ENCODE measurements at regions not wholly inside any gene's neighbourhood (a gene's known extent, or its start where the extent isn't known, plus 50 kb on each side); places are given as distances from the start of the nearest gene placed in this dataset.

GRCh38 chr6:97820400-97820799, 537.4 kb upstream of the MMS22L start:
- FAIRE-seq: no peak

GRCh38 chr6:97822632-97823031, 539.6 kb upstream of the MMS22L start:
- FAIRE-seq: no peak

GRCh38 chr6:97841763-97842162, 558.7 kb upstream of the MMS22L start:
- FAIRE-seq: no peak

- FAIRE-seq: no peak
Measured at GRCh38 chr6:97842521-97842920, 559.5 kb upstream of the MMS22L start.

GRCh38 chr6:97849390-97849789, 566.4 kb upstream of the MMS22L start:
- no peak for FAIRE-seq

GRCh38 chr6:97850458-97851212, 567.6 kb upstream of the MMS22L start:
- no peak for FAIRE-seq

GRCh38 chr6:97863697-97864096, 580.7 kb upstream of the MMS22L start:
- no peak for FAIRE-seq

GRCh38 chr6:97864366-97864765, 581.4 kb upstream of the MMS22L start:
- FAIRE-seq: no peak

- no peak for FAIRE-seq
Measured at GRCh38 chr6:97864826-97865225, 581.8 kb upstream of the MMS22L start.

- FAIRE-seq: no peak
Measured at GRCh38 chr6:97865612-97866011, 582.6 kb upstream of the MMS22L start.

GRCh38 chr6:97866616-97867015, 583.6 kb upstream of the MMS22L start:
- FAIRE-seq: no peak

GRCh38 chr6:97867177-97867576, 584.2 kb upstream of the MMS22L start:
- no peak for FAIRE-seq

GRCh38 chr6:97870273-97870672, 587.3 kb upstream of the MMS22L start:
- FAIRE-seq: no peak

- FAIRE-seq: no peak
Measured at GRCh38 chr6:97876711-97877110, 593.7 kb upstream of the MMS22L start.

GRCh38 chr6:97882755-97883154, 599.7 kb upstream of the MMS22L start:
- FAIRE-seq: no peak

GRCh38 chr6:97885325-97885724, 602.3 kb upstream of the MMS22L start:
- no peak for FAIRE-seq

GRCh38 chr6:97885828-97886227, 602.8 kb upstream of the MMS22L start:
- no peak for FAIRE-seq

GRCh38 chr6:97901531-97901930, 618.5 kb upstream of the MMS22L start:
- no peak for FAIRE-seq

- no peak for FAIRE-seq
Measured at GRCh38 chr6:97909380-97909779, 626.4 kb upstream of the MMS22L start.

- no peak for FAIRE-seq
Measured at GRCh38 chr6:97913721-97914120, 630.7 kb upstream of the MMS22L start.

- no peak for FAIRE-seq
Measured at GRCh38 chr6:97914912-97915311, 631.9 kb upstream of the MMS22L start.

GRCh38 chr6:97915537-97915936, 632.5 kb upstream of the MMS22L start:
- FAIRE-seq: no peak

- no peak for FAIRE-seq
Measured at GRCh38 chr6:97917369-97917768, 634.4 kb upstream of the MMS22L start.

- no peak for FAIRE-seq
Measured at GRCh38 chr6:97919046-97919445, 636.0 kb upstream of the MMS22L start.

GRCh38 chr6:97919631-97920030, 636.6 kb upstream of the MMS22L start:
- no peak for FAIRE-seq
